Dendritic cell treated with granulocyte-macrophage colony-stimulating factor and Interleukin-4, amounts not matched to agents 40 ng/mL and 50 ng/mL, for 4 days (primary cell): ENCODE measurements at regions not wholly inside any gene's neighbourhood (a gene's known extent, or its start where the extent isn't known, plus 50 kb on each side); places are given as distances from the start of the nearest gene placed in this dataset.

Experiments
- H3K27ac Mint-ChIP-seq: one replicate; pipeline ENCODE4 v1.8.0; 2022; ENCODE audit warnings: mild to moderate bottlenecking, mixed read lengths
- H3K27me3 Mint-ChIP-seq: one replicate; pipeline ENCODE4 v1.8.0; 2022; ENCODE audit warnings: mild to moderate bottlenecking, mixed read lengths
- H3K36me3 Mint-ChIP-seq: one replicate; pipeline ENCODE4 v1.8.0; 2022; ENCODE audit warnings: low read depth, mixed read lengths
- H3K4me1 Mint-ChIP-seq: one replicate; pipeline ENCODE4 v1.8.0; 2022; ENCODE audit warnings: low read depth, mixed read lengths
- H3K4me3 Mint-ChIP-seq: one replicate; pipeline ENCODE4 v1.8.0; 2022; ENCODE audit warnings: mild to moderate bottlenecking, moderate library complexity, mixed read lengths
- H3K9me3 Mint-ChIP-seq: one replicate; pipeline ENCODE4 v1.8.0; 2022; ENCODE audit warnings: mixed read lengths
- intact Hi-C: fragments of 100-400 bp; cut with micrococcal nuclease; formaldehyde crosslinking; loops from one replicate; pipeline ENCODE4 v1.15.0; 2022

- Mint-ChIP-seq H3K4me3 (no peak overlapping the region), H3K9me3 (no peaks in the 10 kb centered on the region), H3K4me1 (no peaks in the 10 kb centered on the region), H3K36me3 (no peaks in the 10 kb centered on the region), H3K27me3 (no peaks in the 10 kb centered on the region), H3K27ac (no peak overlapping the region)
- intact Hi-C loops = no loop called here
Measured at GRCh38 chr18:60809937-60810336, 437.4 kb upstream of the MC4R start.

DNA sequence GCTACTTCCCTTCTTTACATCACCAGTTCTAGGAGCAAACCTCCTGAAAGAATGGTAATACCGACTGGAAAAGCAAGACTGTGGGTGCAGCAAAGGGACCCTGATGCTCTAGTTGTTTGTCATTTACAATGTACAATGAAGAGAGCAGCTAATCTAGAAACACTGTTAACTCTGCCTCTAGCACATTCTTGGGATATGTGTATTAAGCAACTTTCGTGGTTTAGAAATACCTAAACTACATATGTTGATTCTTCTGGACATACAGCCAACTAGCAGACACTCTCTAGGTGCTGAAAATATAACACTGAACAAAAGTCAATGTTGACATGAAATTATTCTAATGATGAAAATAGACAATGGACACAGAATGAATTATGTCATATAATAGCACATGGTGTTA, 440.3 kb upstream of the MC4R start:
- no peaks in the 10 kb centered on the region for H3K4me1 Mint-ChIP-seq
- no peak overlapping the region for H3K27ac Mint-ChIP-seq
- intact Hi-C loops = no loop called here
- H3K9me3 Mint-ChIP-seq = no peaks in the 10 kb centered on the region
- H3K27me3 Mint-ChIP-seq = no peaks in the 10 kb centered on the region
- no peak overlapping the region for H3K4me3 Mint-ChIP-seq
- H3K36me3 Mint-ChIP-seq = no peaks in the 10 kb centered on the region

DNA sequence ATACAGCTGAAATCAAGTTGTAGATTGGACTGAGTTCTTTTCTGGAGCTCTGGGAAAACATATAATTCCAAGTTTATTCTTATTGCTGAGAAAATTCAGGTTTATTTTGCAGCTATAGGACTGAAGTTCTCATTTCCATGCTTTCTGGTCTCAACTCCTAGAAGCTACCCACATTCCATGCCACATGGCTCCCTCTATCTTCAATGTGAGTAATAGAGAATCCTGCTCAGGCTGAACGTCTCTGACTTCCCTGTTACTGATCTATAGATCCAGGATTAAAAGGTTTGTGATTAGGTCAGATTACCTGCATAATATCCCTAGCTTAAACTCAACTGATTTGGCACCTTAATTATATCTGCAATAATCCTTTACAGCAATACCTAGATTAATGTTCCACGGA, 453.8 kb upstream of the MC4R start:
- Mint-ChIP-seq H3K27ac (no peak overlapping the region), H3K36me3 (no peaks in the 10 kb centered on the region), H3K9me3 (no peaks in the 10 kb centered on the region), H3K4me3 (no peak overlapping the region), H3K4me1 (no peaks in the 10 kb centered on the region), H3K27me3 (no peaks in the 10 kb centered on the region)
- intact Hi-C loops = no loop called here

DNA sequence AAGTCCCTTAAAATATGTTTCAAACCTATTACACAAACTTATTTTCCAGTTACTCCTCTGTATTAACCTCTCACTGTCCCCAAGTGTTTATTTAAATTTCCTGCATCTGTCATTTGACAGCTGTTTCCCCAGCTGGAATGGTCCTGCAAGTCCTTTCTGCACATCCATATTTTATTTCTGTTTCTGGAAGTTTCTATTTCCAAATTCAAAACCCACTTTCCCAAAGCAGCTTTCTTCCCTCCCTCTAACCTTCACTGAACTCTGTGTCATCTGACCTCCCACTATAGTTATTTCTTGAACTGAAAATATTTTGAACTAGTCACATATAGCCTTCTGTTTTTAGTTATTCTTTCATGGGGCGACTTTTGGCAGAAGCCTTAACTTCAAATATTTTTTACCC, 459.4 kb upstream of the MC4R start:
- no peaks in the 10 kb centered on the region for H3K9me3 Mint-ChIP-seq
- H3K4me1 Mint-ChIP-seq = no peaks in the 10 kb centered on the region
- H3K27ac Mint-ChIP-seq = no peak overlapping the region
- intact Hi-C loops = no loop called here
- no peaks in the 10 kb centered on the region for H3K36me3 Mint-ChIP-seq
- no peak overlapping the region for H3K4me3 Mint-ChIP-seq
- no peaks in the 10 kb centered on the region for H3K27me3 Mint-ChIP-seq

GRCh38 chr18:60838677-60839076, 466.1 kb upstream of the MC4R start:
- Mint-ChIP-seq H3K27me3 (no peaks in the 10 kb centered on the region), H3K36me3 (no peaks in the 10 kb centered on the region), H3K4me1 (no peaks in the 10 kb centered on the region), H3K27ac (no peak overlapping the region), H3K4me3 (no peak overlapping the region), H3K9me3 (peaks cover 24% of the 10 kb centered on the region)
- intact Hi-C loops = no loop called here

DNA sequence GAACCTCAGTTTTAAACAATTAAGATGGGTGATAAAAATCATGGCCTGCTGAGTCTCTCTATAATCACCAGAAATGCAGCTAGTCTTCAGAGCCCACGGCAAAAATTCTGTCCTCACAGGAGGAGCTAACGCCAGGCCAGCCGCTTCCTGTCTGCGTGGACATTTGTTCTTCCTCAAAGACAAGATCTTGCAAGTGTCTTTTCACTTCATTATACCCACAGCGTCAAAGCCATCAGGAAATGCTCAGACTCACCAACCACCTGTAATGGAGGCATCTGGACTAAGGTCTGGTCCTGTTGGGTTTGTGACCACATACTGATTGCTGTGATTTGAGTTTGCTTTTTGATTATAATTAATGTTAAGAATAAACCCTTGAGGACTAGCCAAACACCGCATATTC, 473.8 kb upstream of the MC4R start:
- no peaks in the 10 kb centered on the region for H3K27me3 Mint-ChIP-seq
- peaks cover 32% of the 10 kb centered on the region for H3K9me3 Mint-ChIP-seq
- intact Hi-C loops = no loop called here
- no peak overlapping the region for H3K4me3 Mint-ChIP-seq
- no peak overlapping the region for H3K27ac Mint-ChIP-seq
- no peaks in the 10 kb centered on the region for H3K4me1 Mint-ChIP-seq
- H3K36me3 Mint-ChIP-seq = no peaks in the 10 kb centered on the region

GRCh38 chr18:60847517-60847916, 474.9 kb upstream of the MC4R start:
- H3K36me3 Mint-ChIP-seq = no peaks in the 10 kb centered on the region
- H3K9me3 Mint-ChIP-seq = peaks cover 20% of the 10 kb centered on the region
- no peak overlapping the region for H3K4me3 Mint-ChIP-seq
- no peaks in the 10 kb centered on the region for H3K27me3 Mint-ChIP-seq
- no peaks in the 10 kb centered on the region for H3K4me1 Mint-ChIP-seq
- no peak overlapping the region for H3K27ac Mint-ChIP-seq
- intact Hi-C loops = no loop called here

- Mint-ChIP-seq H3K9me3 (no peaks in the 10 kb centered on the region), H3K36me3 (no peaks in the 10 kb centered on the region), H3K4me1 (no peaks in the 10 kb centered on the region), H3K27ac (no peak overlapping the region), H3K4me3 (no peak overlapping the region), H3K27me3 (no peaks in the 10 kb centered on the region)
- intact Hi-C loops = no loop called here
Measured at GRCh38 chr18:60861575-60861974, 471.7 kb upstream of the CDH20 start.

- H3K4me3 Mint-ChIP-seq = no peak overlapping the region
- H3K9me3 Mint-ChIP-seq = no peaks in the 10 kb centered on the region
- H3K4me1 Mint-ChIP-seq = no peaks in the 10 kb centered on the region
- H3K27ac Mint-ChIP-seq = no peak overlapping the region
- intact Hi-C loops = no loop called here
- H3K36me3 Mint-ChIP-seq = no peaks in the 10 kb centered on the region
- no peaks in the 10 kb centered on the region for H3K27me3 Mint-ChIP-seq
Measured at GRCh38 chr18:60862988-60863387, 470.2 kb upstream of the CDH20 start.

- Mint-ChIP-seq H3K27me3 (no peaks in the 10 kb centered on the region), H3K27ac (no peak overlapping the region), H3K36me3 (no peaks in the 10 kb centered on the region), H3K4me3 (no peak overlapping the region), H3K4me1 (no peaks in the 10 kb centered on the region), H3K9me3 (no peaks in the 10 kb centered on the region)
- intact Hi-C loops = no loop called here
Measured at GRCh38 chr18:60865801-60866200, 467.4 kb upstream of the CDH20 start.

- H3K27me3 Mint-ChIP-seq = no peaks in the 10 kb centered on the region
- no peak overlapping the region for H3K27ac Mint-ChIP-seq
- intact Hi-C loops = no loop called here
- no peaks in the 10 kb centered on the region for H3K36me3 Mint-ChIP-seq
- H3K4me1 Mint-ChIP-seq = no peaks in the 10 kb centered on the region
- H3K9me3 Mint-ChIP-seq = peaks cover 14% of the 10 kb centered on the region
- H3K4me3 Mint-ChIP-seq = no peak overlapping the region
Measured at GRCh38 chr18:60870261-60871153, 462.7 kb upstream of the CDH20 start.

GRCh38 chr18:60872434-60872833, 460.8 kb upstream of the CDH20 start:
- intact Hi-C loops = no loop called here
- Mint-ChIP-seq H3K27me3 (no peaks in the 10 kb centered on the region), H3K4me1 (no peaks in the 10 kb centered on the region), H3K27ac (no peak overlapping the region), H3K4me3 (no peak overlapping the region), H3K36me3 (no peaks in the 10 kb centered on the region), H3K9me3 (peaks cover 21% of the 10 kb centered on the region)

- Mint-ChIP-seq H3K36me3 (no peaks in the 10 kb centered on the region), H3K4me3 (no peak overlapping the region), H3K4me1 (no peaks in the 10 kb centered on the region), H3K27me3 (no peaks in the 10 kb centered on the region), H3K27ac (no peak overlapping the region), H3K9me3 (peaks cover 21% of the 10 kb centered on the region)
- intact Hi-C loops = no loop called here
Measured at GRCh38 chr18:60873708-60874107, 459.5 kb upstream of the CDH20 start.

GRCh38 chr18:60875957-60876507, 457.2 kb upstream of the CDH20 start:
- Mint-ChIP-seq H3K36me3 (no peaks in the 10 kb centered on the region), H3K27me3 (no peaks in the 10 kb centered on the region), H3K9me3 (peaks cover 21% of the 10 kb centered on the region), H3K4me1 (no peaks in the 10 kb centered on the region), H3K27ac (no peak overlapping the region), H3K4me3 (no peak overlapping the region)
- intact Hi-C loops = no loop called here

- Mint-ChIP-seq H3K27me3 (no peaks in the 10 kb centered on the region), H3K27ac (no peak overlapping the region), H3K4me1 (no peaks in the 10 kb centered on the region), H3K36me3 (no peaks in the 10 kb centered on the region), H3K9me3 (peaks cover 9% of the 10 kb centered on the region), H3K4me3 (no peak overlapping the region)
- intact Hi-C loops = no loop called here
Measured at GRCh38 chr18:60880184-60880583, 453.0 kb upstream of the CDH20 start.
